Peyer's patch (tissue), 4 donors: ENCODE measurements at regions not wholly inside any gene's neighbourhood (a gene's known extent, or its start where the extent isn't known, plus 50 kb on each side); places are given as distances from the start of the nearest gene placed in this dataset.

Source experiments
- DNase-seq, 3 donors: peaks; one replicate each; pipeline ENCODE4 v3.0.0-alpha.2; 2017 to 2019
- H3K27ac ChIP-seq, 4 donors: fragments of 200-600 bp; sonication (generic); one replicate each; pipeline ENCODE4 v1.5.1; 2016 to 2019
- H3K27me3 ChIP-seq, 2 donors: fragments of 200-600 bp; sonication (generic); one replicate each; pipeline ENCODE4 v1.5.1; 2019
- H3K36me3 ChIP-seq, 3 donors: fragments of 200-600 bp; sonication (generic); one replicate each; pipeline ENCODE4 v1.5.1; 2016 to 2019
- H3K4me1 ChIP-seq, 4 donors: fragments of 200-600 bp; sonication (generic); one replicate each; pipeline ENCODE4 v1.5.1; 2016 to 2019
- H3K4me3 ChIP-seq, 4 donors: fragments of 200-600 bp; sonication (generic); 1 replicate in 3 of 4; 2 replicates in 1 of 4; pipeline ENCODE4 v1.5.1; 2016 to 2019; ENCODE audit warnings: mild to moderate bottlenecking in 1 of 4
- H3K9me3 ChIP-seq, 4 donors: fragments of 200-600 bp; sonication (generic); one replicate each; pipeline ENCODE4 v1.5.1; 2016 to 2019; ENCODE audit warnings: mild to moderate bottlenecking in 1 of 4
- CTCF ChIP-seq, 6 experiments: fragments of 450-650 bp in 4 of 6; fragments of 200-600 bp in 2 of 6; sonication (generic) in 1 of 6; IDR thresholded peaks; one replicate each; pipeline ENCODE4 v1.5.1; 2017 to 2019; ENCODE audit warnings: antibody characterized with exemption in 6 of 6, mild to moderate bottlenecking in 3 of 6, moderate library complexity in 1 of 6
- POLR2A ChIP-seq, 2 donors: fragments of 450-650 bp; IDR thresholded peaks; one replicate each; pipeline ENCODE4 v1.5.1; 2017; ENCODE audit warnings: antibody characterized with exemption in 2 of 2, mild to moderate bottlenecking in 2 of 2, moderate library complexity in 2 of 2

DNA sequence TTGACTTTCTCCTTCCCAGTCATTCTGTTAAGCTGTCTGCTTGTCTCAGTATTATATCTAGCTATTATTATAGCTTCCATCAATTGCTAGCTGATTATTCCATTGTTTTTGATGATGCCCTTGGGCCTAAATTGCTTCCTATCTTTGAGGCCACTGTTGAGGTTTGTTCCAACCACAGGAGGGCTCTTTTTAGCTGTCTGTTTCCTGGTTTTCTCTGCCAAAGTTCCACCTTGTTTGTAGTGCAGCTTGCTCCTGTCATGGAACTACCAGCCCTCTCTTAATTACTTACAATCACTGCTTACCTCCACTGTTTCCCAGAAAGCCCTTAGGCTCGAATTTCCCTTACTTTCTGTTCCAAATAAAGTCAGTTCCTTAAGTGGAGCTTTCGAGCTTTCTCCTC lies 118.7 kb upstream of the SEC61G start:
- Histone ChIP-seq H3K4me3 (no peak overlapping the region), H3K4me1 (peaks cover 0 to 8% (median 0%) of the 10 kb centered on the region in 4 donors), H3K27ac (no peak overlapping the region), H3K36me3 (no peaks in the 10 kb centered on the region), H3K27me3 (no peaks in the 10 kb centered on the region), H3K9me3 (no peaks in the 10 kb centered on the region)
- no peak for DNase-seq
- TF ChIP-seq CTCF (IDR thresholded peaks at IDR 0.05) (peak in 3 of 6 experiments; percentile 17 to 31 (median 26)), POLR2A (IDR thresholded peaks at IDR 0.05) (no peak)

- Histone ChIP-seq H3K36me3 (no peaks in the 10 kb centered on the region), H3K4me3 (no peak overlapping the region), H3K27me3 (no peaks in the 10 kb centered on the region), H3K9me3 (no peaks in the 10 kb centered on the region), H3K27ac (no peak overlapping the region), H3K4me1 (peaks cover 0 to 8% (median 0%) of the 10 kb centered on the region in 4 donors)
- DNase-seq = no peak
- TF ChIP-seq CTCF (IDR thresholded peaks at IDR 0.05) (no peak), POLR2A (IDR thresholded peaks at IDR 0.05) (no peak)
These were observed 119.3 kb upstream of the SEC61G start for GRCh38 chr7:54878339-54878738.

GRCh38 chr7:54879776-54880175 lies 120.8 kb upstream of the SEC61G start:
- H3K4me1 ChIP-seq = peaks cover 0 to 8% (median 0%) of the 10 kb centered on the region in 4 donors
- H3K36me3 ChIP-seq = no peaks in the 10 kb centered on the region
- H3K4me3 ChIP-seq = no peak overlapping the region
- TF ChIP-seq CTCF (IDR thresholded peaks at IDR 0.05) (no peak), POLR2A (IDR thresholded peaks at IDR 0.05) (no peak)
- no peaks in the 10 kb centered on the region for H3K27me3 ChIP-seq
- no peak for DNase-seq
- H3K9me3 ChIP-seq = no peaks in the 10 kb centered on the region
- peak overlapping the region in 1 of 4 donors; percentile 42 for H3K27ac ChIP-seq

GRCh38 chr7:54880326-54880989 lies 121.4 kb upstream of the SEC61G start:
- no peak for TF ChIP-seq POLR2A (IDR thresholded peaks at IDR 0.05)
- TF ChIP-seq CTCF (IDR thresholded peaks at IDR 0.05) = no peak
- Histone ChIP-seq H3K27ac (peak overlapping the region in 1 of 4 donors; percentile 42), H3K27me3 (no peaks in the 10 kb centered on the region), H3K9me3 (no peaks in the 10 kb centered on the region), H3K4me1 (peaks cover 0 to 8% (median 0%) of the 10 kb centered on the region in 4 donors), H3K36me3 (no peaks in the 10 kb centered on the region), H3K4me3 (no peak overlapping the region)
- peak in 2 of 3 donors; percentile 59 to 75 for DNase-seq

DNA sequence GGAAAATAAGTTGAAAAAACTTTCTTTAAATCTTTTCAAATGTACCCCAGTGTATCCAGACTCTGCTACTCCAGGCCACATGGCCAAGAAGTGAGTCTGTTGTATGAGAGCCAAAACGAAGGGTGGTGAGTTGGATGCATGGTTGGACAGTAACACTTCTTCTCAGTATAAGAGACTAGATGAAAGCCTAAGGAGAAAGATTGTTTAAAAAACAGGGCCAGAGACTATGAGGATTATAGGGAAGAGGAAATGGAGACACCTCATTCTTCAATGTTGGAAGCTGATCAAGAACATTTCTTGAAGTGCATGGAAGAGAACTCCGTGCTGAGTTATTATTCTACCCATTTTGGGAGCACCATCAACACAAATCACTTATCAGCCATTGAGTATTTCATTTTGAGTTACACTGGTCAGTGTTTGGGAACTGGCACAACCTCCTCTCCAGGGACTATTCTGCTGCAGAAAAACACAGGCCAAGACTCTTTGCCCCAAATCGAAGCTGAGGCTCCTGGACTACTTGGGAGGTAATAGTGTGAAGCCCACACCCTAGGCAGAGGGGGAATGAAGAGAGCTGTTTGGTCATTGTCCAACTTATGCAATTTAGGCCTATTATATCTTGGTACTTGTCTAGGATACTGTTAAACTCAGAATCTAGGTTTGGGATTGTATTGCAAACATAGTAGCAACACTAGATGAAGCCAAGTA lies 123.0 kb upstream of the SEC61G start:
- H3K27ac ChIP-seq = no peak overlapping the region
- no peaks in the 10 kb centered on the region for H3K27me3 ChIP-seq
- TF ChIP-seq POLR2A (IDR thresholded peaks at IDR 0.05) (no peak), CTCF (IDR thresholded peaks at IDR 0.05) (no peak)
- no peaks in the 10 kb centered on the region for H3K9me3 ChIP-seq
- H3K36me3 ChIP-seq = no peaks in the 10 kb centered on the region
- H3K4me3 ChIP-seq = no peak overlapping the region
- DNase-seq = no peak
- H3K4me1 ChIP-seq = peaks cover 0 to 8% (median 0%) of the 10 kb centered on the region in 4 donors
